Small intestine (tissue), 7 donors: ENCODE measurements at regions not wholly inside any gene's neighbourhood (a gene's known extent, or its start where the extent isn't known, plus 50 kb on each side); places are given as distances from the start of the nearest gene placed in this dataset.

Experiments used
- DNase-seq, 2 donors: peaks; one replicate each; pipeline versions ENCODE4 v3.0.0 to v3.0.0-alpha.2; 2013
- FAIRE-seq: peaks from 2 replicates; lab custom pipeline; 2012; peaks lifted over from hg19 to GRCh38; lab: Jason Lieb, UNC
- H3K27ac ChIP-seq, 3 donors: one replicate each; pipeline ENCODE4 v1.5.1; 2013; ENCODE audit warnings: low read length in 2 of 3, mild to moderate bottlenecking in 2 of 3, control low read depth in 1 of 3, inconsistent platforms in 1 of 3, low read depth in 1 of 3, moderate library complexity in 1 of 3
- H3K27me3 ChIP-seq, 3 donors: one replicate each; pipeline ENCODE4 v1.6.1; 2013; ENCODE audit warnings: low read length in 3 of 3, inconsistent platforms in 1 of 3; ENCODE audit not compliant: control insufficient read depth in 3 of 3, insufficient read depth in 3 of 3
- H3K36me3 ChIP-seq, 3 donors: one replicate each; pipeline ENCODE4 v1.6.1; 2013; ENCODE audit warnings: low read length in 3 of 3, inconsistent platforms in 1 of 3, low read depth in 1 of 3, mild to moderate bottlenecking in 1 of 3, moderate library complexity in 1 of 3; ENCODE audit not compliant: control insufficient read depth in 3 of 3, insufficient read depth in 2 of 3
- H3K4me1 ChIP-seq, 3 donors: one replicate each; pipeline ENCODE4 v1.6.1; 2013; ENCODE audit warnings: low read length in 2 of 3, inconsistent platforms in 1 of 3, low read depth in 1 of 3, mild to moderate bottlenecking in 1 of 3, moderate library complexity in 1 of 3; ENCODE audit not compliant: control insufficient read depth in 3 of 3, insufficient read depth in 2 of 3
- H3K4me3 ChIP-seq, 3 donors: one replicate each; pipeline ENCODE4 v1.5.1; 2013; ENCODE audit warnings: low read length in 3 of 3, control low read depth in 1 of 3, inconsistent platforms in 1 of 3, low read depth in 1 of 3, mild to moderate bottlenecking in 1 of 3, moderate library complexity in 1 of 3
- H3K9me3 ChIP-seq, 2 donors: one replicate each; pipeline ENCODE4 v1.6.1; 2013; ENCODE audit warnings: low read depth in 1 of 2, low read length in 1 of 2; ENCODE audit not compliant: control insufficient read depth in 2 of 2, insufficient read depth in 1 of 2
- WGBS, 3 donors: extraction: QIAGEN DNeasy Blood & Tissue Kit; methylation state at CpG; one replicate each; pipeline ENCODE4 v1.1.7; 2013; 5-methylcytosine and 5-hydroxymethylcytosine counted together
- donor health status: healthy with polysubstance abuse.
- donor health status: control.
- donor health status: control.
- donor health status: Bipolar disorder and iron deficiency.
- donor health status: healthy.

- Histone ChIP-seq H3K36me3 (no peaks in the 10 kb centered on the region), H3K4me3 (no peak overlapping the region), H3K27me3 (no peaks in the 10 kb centered on the region), H3K4me1 (no peaks in the 10 kb centered on the region), H3K9me3 (no peaks in the 10 kb centered on the region), H3K27ac (no peak overlapping the region)
- DNase-seq (no peak), FAIRE-seq (peak; percentile 44)
- 81 to 87% (median 81%) methylated on average over 2 of the region's 2 CpGs for WGBS, 3 donors
These were observed 1753.7 kb upstream of the AGA start for GRCh38 chr4:179195887-179196286.

DNA sequence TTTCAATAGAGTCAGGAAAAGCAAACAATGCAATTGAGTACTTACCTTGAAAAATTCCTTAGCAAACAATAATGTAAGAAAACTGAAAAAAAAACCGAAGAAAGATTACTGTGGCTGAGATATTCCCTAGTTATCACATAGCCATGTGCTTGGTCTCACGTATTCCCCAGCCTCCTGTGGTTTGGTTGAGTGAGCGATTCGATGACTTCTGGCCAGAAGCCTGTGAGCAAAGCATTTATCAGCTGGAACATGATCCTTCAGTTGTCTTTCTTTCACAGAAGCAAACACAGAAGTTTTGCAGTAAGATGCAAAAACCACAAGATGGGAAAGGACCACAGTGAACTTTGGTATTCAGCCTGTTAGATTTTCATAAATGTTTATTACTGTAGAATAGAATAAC, 1754.3 kb upstream of the AGA start:
- 60 to 65% (median 62%) methylated on average over 4 of the region's 4 CpGs for WGBS, 3 donors
- no peak overlapping the region for H3K4me3 ChIP-seq
- FAIRE-seq: no peak

GRCh38 chr4:179200681-179201080, 1758.4 kb upstream of the AGA start:
- H3K27ac ChIP-seq: no peak overlapping the region
- FAIRE-seq: no peak
- no peaks in the 10 kb centered on the region for H3K9me3 ChIP-seq
- WGBS, 3 donors: 69 to 79% (median 71%) methylated on average over 7 of the region's 7 CpGs
- no peaks in the 10 kb centered on the region for H3K27me3 ChIP-seq
- no peaks in the 10 kb centered on the region for H3K36me3 ChIP-seq
- H3K4me3 ChIP-seq: no peak overlapping the region
- no peak for DNase-seq
- no peaks in the 10 kb centered on the region for H3K4me1 ChIP-seq

More for the DNA sequence above, 1754.3 kb upstream of the AGA start:
- Histone ChIP-seq H3K9me3 (no peaks in the 10 kb centered on the region), H3K4me1 (no peaks in the 10 kb centered on the region), H3K36me3 (no peaks in the 10 kb centered on the region), H3K27me3 (no peaks in the 10 kb centered on the region), H3K27ac (no peak overlapping the region)
- DNase-seq: no peak

DNA sequence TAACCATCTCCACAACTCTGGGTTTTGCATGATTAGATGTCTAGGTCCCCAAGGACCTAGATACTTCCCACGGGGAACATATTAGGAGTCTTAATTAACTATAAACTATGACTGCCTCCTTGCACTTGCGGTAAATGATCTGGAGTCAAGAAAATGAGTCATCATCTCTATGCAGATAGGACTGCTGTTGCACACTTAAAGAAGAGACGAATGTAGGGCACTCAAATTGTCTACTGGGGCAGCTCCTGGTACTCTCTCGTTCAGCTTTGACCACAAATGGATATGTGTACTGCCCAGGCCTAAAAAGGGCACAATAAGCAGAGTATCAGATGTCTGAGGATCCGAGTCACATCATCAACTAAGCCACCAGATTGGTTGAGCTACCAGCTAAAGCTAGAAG, 1783.4 kb upstream of the AGA start:
- Histone ChIP-seq H3K4me1 (no peaks in the 10 kb centered on the region), H3K36me3 (no peaks in the 10 kb centered on the region), H3K27me3 (no peaks in the 10 kb centered on the region), H3K4me3 (no peak overlapping the region), H3K27ac (no peak overlapping the region), H3K9me3 (peaks cover 0 to 4% of the 10 kb centered on the region in 2 donors)
- DNase-seq (no peak), FAIRE-seq (no peak)
- WGBS, 3 donors: 53 to 70% (median 54%) methylated on average over 5 of the region's 5 CpGs

GRCh38 chr4:179248821-179249220, 1806.6 kb upstream of the AGA start:
- Histone ChIP-seq H3K27ac (no peak overlapping the region), H3K27me3 (no peaks in the 10 kb centered on the region), H3K9me3 (no peaks in the 10 kb centered on the region), H3K4me1 (no peaks in the 10 kb centered on the region), H3K4me3 (no peak overlapping the region), H3K36me3 (no peaks in the 10 kb centered on the region)
- 27 to 59% (median 58%) methylated on average over 1 of the region's 1 CpG for WGBS, 3 donors
- DNase-seq (no peak), FAIRE-seq (no peak)

- H3K9me3 ChIP-seq: no peaks in the 10 kb centered on the region
- no peaks in the 10 kb centered on the region for H3K4me1 ChIP-seq
- FAIRE-seq (no peak), DNase-seq (no peak)
- H3K27me3 ChIP-seq: no peaks in the 10 kb centered on the region
- H3K36me3 ChIP-seq: no peaks in the 10 kb centered on the region
- H3K27ac ChIP-seq: no peak overlapping the region
- no peak overlapping the region for H3K4me3 ChIP-seq
- WGBS, 3 donors: 82 to 91% (median 85%) methylated on average over 2 of the region's 2 CpGs
These were observed 1826.6 kb upstream of the AGA start for GRCh38 chr4:179268791-179269190.

GRCh38 chr4:179272282-179272681, 1830.0 kb upstream of the AGA start:
- Histone ChIP-seq H3K27me3 (no peaks in the 10 kb centered on the region), H3K36me3 (no peaks in the 10 kb centered on the region), H3K27ac (no peak overlapping the region), H3K4me3 (no peak overlapping the region), H3K4me1 (no peaks in the 10 kb centered on the region), H3K9me3 (no peaks in the 10 kb centered on the region)
- no peak for FAIRE-seq
- DNase-seq: no peak

DNA sequence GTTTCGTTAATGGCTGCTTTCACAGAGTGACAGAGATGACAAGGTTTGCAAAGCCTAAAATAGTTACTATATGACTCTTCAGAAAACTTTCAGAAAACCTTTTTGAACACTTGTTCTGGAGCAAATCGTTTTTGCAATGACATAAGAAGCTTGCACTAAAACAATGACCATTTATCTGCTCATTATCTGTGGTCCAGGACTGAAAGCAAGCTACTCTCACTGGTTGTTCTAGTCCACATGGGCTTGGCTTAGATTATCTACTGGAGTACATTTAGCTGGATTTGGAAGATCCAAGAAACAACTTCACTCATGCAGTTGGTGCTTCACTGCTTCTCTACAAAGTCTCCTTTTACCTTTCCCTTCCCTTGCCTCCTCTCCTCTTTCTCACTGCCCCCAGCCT, 1836.4 kb upstream of the AGA start:
- no peak for FAIRE-seq

DNA sequence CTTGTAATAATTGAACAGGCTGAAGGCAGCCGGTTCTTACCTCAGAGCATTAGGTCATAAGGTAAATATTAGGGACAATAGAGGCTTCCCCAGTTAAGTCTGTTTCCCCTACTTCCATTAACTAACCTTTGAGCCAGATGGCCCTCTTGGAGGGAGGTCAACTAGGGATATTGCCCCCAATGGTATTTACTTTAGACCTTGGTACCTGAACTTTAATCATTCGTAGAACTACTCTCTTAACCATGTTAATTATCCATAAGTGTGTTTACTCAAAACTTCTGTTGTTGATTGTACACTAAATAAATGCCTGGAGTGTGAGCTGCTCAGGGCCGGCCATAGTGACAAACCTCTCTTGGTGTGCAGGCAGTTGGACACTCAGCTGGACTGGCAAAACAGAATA, 1843.5 kb upstream of the AGA start:
- Histone ChIP-seq H3K36me3 (no peaks in the 10 kb centered on the region), H3K9me3 (no peaks in the 10 kb centered on the region), H3K27ac (no peak overlapping the region), H3K4me3 (no peak overlapping the region), H3K4me1 (no peaks in the 10 kb centered on the region), H3K27me3 (no peaks in the 10 kb centered on the region)
- FAIRE-seq (no peak), DNase-seq (no peak)
- 38 to 57% (median 45%) methylated on average over 3 of the region's 3 CpGs for WGBS, 3 donors

More for the DNA sequence above, 1836.4 kb upstream of the AGA start:
- Histone ChIP-seq H3K36me3 (no peaks in the 10 kb centered on the region), H3K9me3 (no peaks in the 10 kb centered on the region), H3K27ac (no peak overlapping the region), H3K4me1 (no peaks in the 10 kb centered on the region), H3K27me3 (no peaks in the 10 kb centered on the region), H3K4me3 (no peak overlapping the region)
- no peak for DNase-seq
- 28 to 44% (median 40%) methylated on average over 2 of the region's 2 CpGs for WGBS, 3 donors
